COLO668 (cell line): ENCODE measurements at regions not wholly inside any gene's neighbourhood (a gene's known extent, or its start where the extent isn't known, plus 50 kb on each side); places are given as distances from the start of the nearest gene placed in this dataset.
"Not testable (repeated sequence)": the region's sequence is repeated elsewhere in the genome, so short reads cannot be mapped to it uniquely, and the experiment has no call there.

Experiments used
- DNase-seq: peaks from one replicate; lab custom pipeline; 2025; ENCODE audit not compliant: unreplicated experiment; lab: John Stamatoyannopoulos, UW

DNA sequence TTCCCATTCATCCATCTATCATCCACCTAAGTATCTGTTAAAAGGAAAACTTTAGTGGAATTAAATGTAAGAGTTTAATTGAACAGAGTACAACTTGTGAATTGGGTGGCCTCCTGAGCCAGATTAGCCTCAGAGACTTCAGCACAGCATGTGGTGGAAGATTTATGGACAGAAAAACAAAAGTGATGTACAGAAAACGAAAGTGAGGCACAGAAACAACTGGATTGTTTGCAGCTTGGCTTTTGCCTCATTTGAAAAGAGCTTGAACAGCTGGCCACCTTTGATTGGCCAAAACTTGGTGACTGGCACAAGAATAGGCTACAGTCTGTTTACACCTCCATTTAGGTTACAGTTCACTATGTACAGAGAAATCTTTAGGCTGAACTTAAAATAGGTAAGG lies 1463.4 kb upstream of the CELF2 start:
- DNase-seq, result no peak

DNA sequence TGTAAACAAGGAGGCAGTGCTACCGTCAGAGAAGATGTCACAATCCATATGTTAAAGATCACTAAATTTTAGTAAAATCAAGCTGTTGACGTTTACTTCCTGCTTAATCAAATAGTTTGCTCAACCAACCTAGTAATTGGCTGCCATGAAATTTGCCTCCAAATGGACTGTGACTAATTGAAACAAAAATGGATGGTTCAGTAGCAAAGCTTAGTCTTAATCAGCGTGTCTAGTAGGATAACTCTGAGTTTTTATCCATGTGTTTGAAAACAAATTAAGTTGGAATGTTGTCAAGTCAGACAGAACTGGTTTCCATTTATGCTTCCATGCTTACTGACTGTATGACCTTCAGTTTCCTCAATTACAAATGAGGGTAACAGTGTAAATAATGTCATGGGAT lies 1456.7 kb upstream of the CELF2 start:
- DNase-seq, result no peak

DNA sequence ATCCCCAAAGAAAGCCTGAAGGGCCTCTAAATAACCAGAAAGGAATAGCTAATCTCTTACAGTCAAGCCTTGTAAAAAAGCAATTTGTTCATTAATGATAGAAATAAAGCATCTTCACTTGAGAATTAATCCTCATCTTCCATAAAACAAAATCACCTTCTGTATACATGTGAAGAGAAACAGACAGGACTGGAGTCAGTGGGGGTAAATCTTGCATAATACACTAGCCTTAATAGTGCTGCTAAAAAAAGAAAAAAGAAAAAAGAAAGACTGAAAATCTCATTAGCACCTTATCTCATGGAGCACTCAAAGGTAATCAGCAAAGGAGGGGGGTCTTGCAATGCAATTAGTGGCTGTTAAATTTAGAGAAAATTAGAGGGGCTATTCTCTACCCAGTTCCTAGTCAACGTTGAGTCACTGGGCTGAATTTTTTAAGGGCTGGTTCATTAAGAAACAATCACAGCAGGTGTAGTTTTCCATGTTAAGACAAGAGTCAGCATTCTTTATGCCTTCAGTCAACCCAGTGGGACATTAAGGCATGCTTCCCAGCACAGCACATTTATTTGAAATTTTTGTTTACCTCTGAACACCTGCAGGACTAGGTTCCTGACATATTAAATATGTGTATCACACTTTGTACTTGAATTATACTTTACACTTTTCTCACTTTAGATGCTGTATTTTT lies 1455.7 kb upstream of the CELF2 start:
- no peak for DNase-seq

- no peak for DNase-seq
Measured at GRCh38 chr10:9577746-9578145, 1439.9 kb upstream of the CELF2 start.

- DNase-seq, result no peak
Measured at GRCh38 chr10:9579110-9579705, 1438.5 kb upstream of the CELF2 start.

- not testable (repeated sequence) for DNase-seq
Measured at GRCh38 chr10:9582803-9583202, 1434.9 kb upstream of the CELF2 start.

- no peak for DNase-seq
Measured at GRCh38 chr10:9596368-9596920, 1421.2 kb upstream of the CELF2 start.

DNA sequence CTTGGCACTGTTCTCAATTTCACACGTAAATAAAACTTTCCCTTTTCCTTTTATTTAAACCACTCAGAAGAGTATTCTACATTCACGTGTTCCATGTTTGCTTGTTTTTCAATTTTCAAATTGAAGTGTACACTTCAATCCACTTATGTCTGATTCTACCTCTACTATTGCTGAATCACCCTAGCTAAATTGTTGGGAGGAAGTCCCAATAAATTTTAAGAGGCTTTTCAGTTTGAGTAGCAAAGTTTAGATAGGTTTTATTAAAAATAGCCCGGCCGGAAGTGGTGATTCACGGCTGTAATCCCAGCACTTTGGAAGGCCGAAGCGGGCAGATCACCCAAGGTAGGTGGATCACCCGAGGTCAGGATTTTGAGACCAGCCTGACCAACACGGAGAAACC lies 1414.7 kb upstream of the CELF2 start:
- no peak for DNase-seq

GRCh38 chr10:9603972-9604371 lies 1413.7 kb upstream of the CELF2 start:
- no peak for DNase-seq

- DNase-seq, result no peak
Measured at GRCh38 chr10:9605231-9605630, 1412.4 kb upstream of the CELF2 start.

GRCh38 chr10:9608602-9609001 lies 1409.1 kb upstream of the CELF2 start:
- DNase-seq, result no peak

GRCh38 chr10:9613338-9614075 lies 1404.2 kb upstream of the CELF2 start:
- DNase-seq, result no peak

- no peak for DNase-seq
Measured at GRCh38 chr10:9615189-9615588, 1402.5 kb upstream of the CELF2 start.

DNA sequence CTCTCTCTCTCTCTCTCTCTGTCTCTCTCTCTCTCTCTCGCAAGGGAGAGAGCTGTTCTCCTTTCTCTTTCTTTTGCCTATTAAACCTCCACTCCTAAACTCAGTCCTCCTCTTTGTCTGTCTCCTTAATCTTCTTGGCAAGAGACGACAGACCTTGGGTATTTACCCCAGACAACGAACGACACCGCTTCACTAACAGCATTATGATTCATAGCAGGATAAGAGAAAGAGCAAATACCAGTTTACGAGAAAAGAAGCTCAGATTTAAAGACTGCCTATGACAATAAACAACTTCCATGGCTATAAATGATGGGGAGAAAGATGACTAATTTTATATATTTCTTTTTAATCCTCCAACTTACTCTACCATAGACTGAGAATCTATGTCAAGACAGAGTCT lies 1396.5 kb upstream of the CELF2 start:
- DNase-seq, result no peak

- DNase-seq, result no peak
Measured at GRCh38 chr10:9625304-9625703, 1392.4 kb upstream of the CELF2 start.

DNA sequence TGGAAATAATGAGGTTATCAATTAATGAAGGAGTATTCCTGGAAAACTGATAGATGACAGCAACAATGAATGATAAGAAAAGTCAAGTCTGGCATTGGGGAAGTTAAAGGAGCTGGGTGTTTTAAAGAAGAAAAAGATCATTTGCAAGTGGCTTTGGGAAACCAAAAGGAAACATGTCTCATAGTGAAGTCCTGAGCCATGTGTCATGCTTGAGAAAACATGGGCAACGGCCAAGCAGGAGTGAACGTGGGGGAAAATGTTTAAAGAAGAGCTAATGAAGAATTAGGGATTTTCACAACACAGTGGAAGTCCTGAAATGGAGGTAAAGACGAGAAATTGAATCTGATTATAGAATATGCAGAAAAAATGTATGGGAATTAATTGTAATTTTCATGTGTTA lies 1383.2 kb upstream of the CELF2 start:
- DNase-seq, result no peak

- DNase-seq, result no peak
Measured at GRCh38 chr10:9635691-9636090, 1382.0 kb upstream of the CELF2 start.

- DNase-seq, result no peak
Measured at GRCh38 chr10:9636216-9636615, 1381.5 kb upstream of the CELF2 start.

DNA sequence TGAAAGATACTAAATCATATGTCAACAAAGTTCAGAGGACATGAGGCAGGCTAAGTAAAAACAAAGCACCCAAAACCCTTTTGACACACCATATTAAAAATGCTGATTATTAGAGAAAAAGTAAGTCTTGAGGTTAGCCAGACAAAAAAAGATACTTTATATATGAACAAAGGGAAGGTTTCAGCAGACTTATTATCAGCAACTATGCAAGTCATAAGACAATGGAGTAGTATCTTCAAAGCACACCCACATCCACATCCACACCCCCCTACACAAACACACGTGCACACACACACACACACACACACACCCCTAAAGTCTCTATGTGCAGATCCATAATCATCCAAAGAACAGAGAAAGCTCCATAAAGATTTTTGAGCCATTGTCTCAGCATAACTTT lies 1373.9 kb upstream of the CELF2 start:
- DNase-seq, result no peak

DNA sequence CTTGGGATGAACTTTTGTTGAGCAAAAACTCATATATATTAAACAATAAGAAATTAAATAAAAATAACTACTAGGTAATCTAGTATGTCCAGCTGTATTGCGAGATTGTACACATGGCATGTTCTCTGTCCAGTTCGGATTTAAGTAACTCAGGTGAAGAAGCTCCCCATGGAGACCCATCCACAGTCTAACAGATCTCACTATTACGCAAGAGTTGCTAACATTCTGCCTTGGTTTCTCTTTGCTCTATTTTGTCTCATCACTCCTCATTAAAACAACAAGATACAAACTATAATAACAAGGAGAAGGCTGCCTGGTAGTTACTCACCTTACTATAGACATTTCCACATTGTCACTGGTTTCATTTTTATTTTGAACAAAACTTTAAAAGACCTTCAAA lies 1372.3 kb upstream of the CELF2 start:
- no peak for DNase-seq

GRCh38 chr10:9645928-9646600 lies 1371.6 kb upstream of the CELF2 start:
- DNase-seq, result no peak

- no peak for DNase-seq
Measured at GRCh38 chr10:9654261-9654660, 1363.4 kb upstream of the CELF2 start.
